ENCODE measurements at regions not wholly inside any gene's neighbourhood (a gene's known extent, or its start where the extent isn't known, plus 50 kb on each side); places are given as distances from the start of the nearest gene placed in this dataset.

DNA sequence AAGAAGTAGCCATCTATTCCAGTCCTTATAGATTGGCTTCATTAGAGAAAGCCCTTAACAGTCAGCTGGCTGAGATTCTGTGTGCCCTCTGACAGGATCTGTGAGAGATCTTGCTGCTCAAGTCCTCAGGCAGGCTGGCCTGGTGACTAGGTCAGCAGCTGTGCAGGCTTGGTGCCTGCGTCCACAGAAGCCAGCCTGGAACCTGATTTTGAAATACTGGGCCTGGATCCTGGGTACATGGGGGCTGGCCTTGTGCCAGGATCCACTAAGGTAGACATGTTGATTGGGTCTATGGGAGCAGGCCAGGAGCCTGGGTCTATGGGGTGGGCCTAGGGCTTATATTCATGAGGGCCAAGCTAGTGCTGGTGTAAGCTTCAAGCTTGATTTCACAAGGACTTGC is 381.8 kb upstream of the MARCKS start:
- TF ChIP-seq, protein P1, sequence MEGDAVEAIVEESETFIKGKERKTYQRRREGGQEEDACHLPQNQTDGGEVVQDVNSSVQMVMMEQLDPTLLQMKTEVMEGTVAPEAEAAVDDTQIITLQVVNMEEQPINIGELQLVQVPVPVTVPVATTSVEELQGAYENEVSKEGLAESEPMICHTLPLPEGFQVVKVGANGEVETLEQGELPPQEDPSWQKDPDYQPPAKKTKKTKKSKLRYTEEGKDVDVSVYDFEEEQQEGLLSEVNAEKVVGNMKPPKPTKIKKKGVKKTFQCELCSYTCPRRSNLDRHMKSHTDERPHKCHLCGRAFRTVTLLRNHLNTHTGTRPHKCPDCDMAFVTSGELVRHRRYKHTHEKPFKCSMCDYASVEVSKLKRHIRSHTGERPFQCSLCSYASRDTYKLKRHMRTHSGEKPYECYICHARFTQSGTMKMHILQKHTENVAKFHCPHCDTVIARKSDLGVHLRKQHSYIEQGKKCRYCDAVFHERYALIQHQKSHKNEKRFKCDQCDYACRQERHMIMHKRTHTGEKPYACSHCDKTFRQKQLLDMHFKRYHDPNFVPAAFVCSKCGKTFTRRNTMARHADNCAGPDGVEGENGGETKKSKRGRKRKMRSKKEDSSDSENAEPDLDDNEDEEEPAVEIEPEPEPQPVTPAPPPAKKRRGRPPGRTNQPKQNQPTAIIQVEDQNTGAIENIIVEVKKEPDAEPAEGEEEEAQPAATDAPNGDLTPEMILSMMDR (IDR thresholded peaks at IDR 0.05; ENCODE audit: extremely low read depth in 1 of 2, insufficient read depth in 1 of 2, low read depth in 1 of 2, low read length in 2 of 2): no peak
- TF ChIP-seq POLR2AphosphoS5 (IDR thresholded peaks at IDR 0.05; ENCODE audit: insufficient read depth, low read depth, low read length) (no peak), EZH2 (IDR thresholded peaks at IDR 0.05; ENCODE audit: borderline replicate concordance, low read depth, low read length, severe bottlenecking) (no peak), JUN (IDR thresholded peaks at IDR 0.05; ENCODE audit: borderline replicate concordance, insufficient read depth, insufficient read length, low read depth) (no peak), POLR2A (IDR thresholded peaks at IDR 0.05; ENCODE audit: low read depth, low read length) (no peak), MYC (IDR thresholded peaks at IDR 0.05; ENCODE audit: low read depth, low read length) (no peak)
- TF ChIP-seq, protein P2, sequence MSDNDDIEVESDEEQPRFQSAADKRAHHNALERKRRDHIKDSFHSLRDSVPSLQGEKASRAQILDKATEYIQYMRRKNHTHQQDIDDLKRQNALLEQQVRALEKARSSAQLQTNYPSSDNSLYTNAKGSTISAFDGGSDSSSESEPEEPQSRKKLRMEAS (IDR thresholded peaks at IDR 0.05; ENCODE audit: insufficient read depth, insufficient read length): no peak

Data from endothelial cell of umbilical vein (primary cell).